ACC112 (cell line): ENCODE measurements at regions not wholly inside any gene's neighbourhood (a gene's known extent, or its start where the extent isn't known, plus 50 kb on each side); places are given as distances from the start of the nearest gene placed in this dataset.
A peak's percentile ranks its signal among the peaks of the same experiment; 100 is the strongest.

ENCODE experiments used
- H2AFZ ChIP-seq: fragments of 200-600 bp; sonication (generic); one replicate; pipeline ENCODE4 v1.6.0; 2017; ENCODE audit warnings: antibody characterized with exemption, low read length; ENCODE audit not compliant: unreplicated experiment
- H3K27ac ChIP-seq: fragments of 200-600 bp; sonication (generic); 2 replicates; pipeline ENCODE4 v1.5.1; 2014; ENCODE audit warnings: low read depth, mild to moderate bottlenecking, antibody characterized with exemption, low read length, moderate library complexity
- H3K27me3 ChIP-seq: fragments of 200-600 bp; sonication (generic); 2 replicates; pipeline ENCODE4 v1.6.1; 2014; ENCODE audit warnings: mild to moderate bottlenecking, antibody characterized with exemption, low read length, moderate library complexity, mixed read lengths; ENCODE audit not compliant: insufficient read depth
- H3K36me3 ChIP-seq: fragments of 200-600 bp; sonication (generic); 2 replicates; pipeline ENCODE4 v1.6.1; 2016; ENCODE audit warnings: mild to moderate bottlenecking, antibody characterized with exemption, low read length, moderate library complexity, mixed read lengths; ENCODE audit not compliant: insufficient read depth
- H3K4me1 ChIP-seq: fragments of 200-600 bp; sonication (generic); one replicate; pipeline ENCODE4 v1.6.1; 2016; ENCODE audit warnings: low read length, mixed read lengths; ENCODE audit not compliant: insufficient read depth, unreplicated experiment, control insufficient read depth
- H3K4me3 ChIP-seq: fragments of 200-600 bp; sonication (generic); 2 replicates; pipeline ENCODE4 v1.5.1; 2014; ENCODE audit warnings: mild to moderate bottlenecking, low read depth, low read length
- H3K79me2 ChIP-seq: fragments of 200-600 bp; sonication (generic); one replicate; pipeline ENCODE4 v1.6.0; 2016; ENCODE audit warnings: low read length; ENCODE audit not compliant: control insufficient read depth, unreplicated experiment, insufficient read depth

DNA sequence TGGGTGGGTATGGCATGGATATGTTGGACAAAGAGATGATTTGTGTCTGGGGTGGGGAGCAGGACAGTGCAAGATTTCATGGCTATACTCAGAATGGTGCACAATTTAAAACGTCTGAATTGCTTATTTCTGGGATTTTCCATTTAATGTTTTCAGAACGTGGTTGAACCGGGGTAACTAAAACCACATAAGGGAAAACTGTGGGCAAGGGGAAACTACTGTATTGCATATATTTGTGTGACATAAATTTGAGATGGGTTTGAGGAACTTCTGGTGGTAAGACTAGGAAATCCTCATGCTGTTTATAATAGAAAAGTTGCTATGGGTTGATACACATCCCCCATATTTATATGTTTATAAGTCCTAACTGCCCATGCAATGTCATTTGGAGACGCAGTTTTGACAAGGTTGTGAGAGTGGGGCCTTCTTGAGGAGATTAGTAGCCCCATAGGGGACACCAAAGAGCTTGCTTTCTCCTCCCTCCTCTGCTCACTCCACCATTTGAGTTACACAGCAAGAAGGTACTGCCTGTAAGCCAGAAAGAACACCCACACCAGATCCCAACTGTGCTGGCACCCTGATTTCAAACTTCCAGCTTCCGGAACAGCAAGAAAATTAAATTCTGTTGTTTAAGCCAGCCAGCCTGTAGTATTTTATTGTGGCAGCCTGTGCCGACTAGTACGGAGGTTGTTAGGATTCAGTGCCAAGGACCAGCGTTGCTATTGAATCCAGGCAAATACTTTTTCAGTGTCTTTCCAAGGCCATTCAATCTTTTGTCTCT, 2118.9 kb downstream of the MAT2B start:
- Histone ChIP-seq H3K36me3 (no peaks in the 10 kb centered on the region), H3K27ac (no peak overlapping the region), H3K27me3 (no peaks in the 10 kb centered on the region), H2AFZ (peak overlapping the region; percentile 25), H3K4me1 (no peaks in the 10 kb centered on the region), H3K4me3 (no peak overlapping the region), H3K79me2 (no peaks in the 10 kb centered on the region)

GRCh38 chr5:165626161-165626560, 2120.7 kb downstream of the MAT2B start:
- H3K4me1 ChIP-seq, result no peaks in the 10 kb centered on the region
- no peak overlapping the region for H2AFZ ChIP-seq
- no peak overlapping the region for H3K4me3 ChIP-seq
- no peaks in the 10 kb centered on the region for H3K27me3 ChIP-seq
- no peaks in the 10 kb centered on the region for H3K36me3 ChIP-seq
- H3K79me2 ChIP-seq, result no peaks in the 10 kb centered on the region
- no peak overlapping the region for H3K27ac ChIP-seq

- H2AFZ ChIP-seq, result no peak overlapping the region
- H3K4me1 ChIP-seq, result no peaks in the 10 kb centered on the region
- H3K27ac ChIP-seq, result no peak overlapping the region
- no peaks in the 10 kb centered on the region for H3K79me2 ChIP-seq
- no peaks in the 10 kb centered on the region for H3K27me3 ChIP-seq
- no peaks in the 10 kb centered on the region for H3K36me3 ChIP-seq
- no peak overlapping the region for H3K4me3 ChIP-seq
These were observed 2122.2 kb downstream of the MAT2B start for GRCh38 chr5:165627548-165628170.

- H2AFZ ChIP-seq, result no peak overlapping the region
- H3K27me3 ChIP-seq, result peaks cover 5% of the 10 kb centered on the region; the same call in 1 of the 2 replicates
- H3K27ac ChIP-seq, result no peak overlapping the region
- H3K36me3 ChIP-seq, result no peaks in the 10 kb centered on the region
- no peak overlapping the region for H3K4me3 ChIP-seq
- no peaks in the 10 kb centered on the region for H3K4me1 ChIP-seq
- no peaks in the 10 kb centered on the region for H3K79me2 ChIP-seq
These were observed 2124.9 kb downstream of the MAT2B start for GRCh38 chr5:165630261-165630778.

GRCh38 chr5:165631235-165631634, 2125.8 kb downstream of the MAT2B start:
- Histone ChIP-seq H3K4me3 (no peak overlapping the region), H3K27me3 (peaks cover 5% of the 10 kb centered on the region; the same call in 1 of the 2 replicates), H3K4me1 (no peaks in the 10 kb centered on the region), H3K79me2 (no peaks in the 10 kb centered on the region), H3K36me3 (no peaks in the 10 kb centered on the region), H3K27ac (no peak overlapping the region), H2AFZ (no peak overlapping the region)

GRCh38 chr5:165642366-165642765, 2136.9 kb downstream of the MAT2B start:
- Histone ChIP-seq H3K36me3 (no peaks in the 10 kb centered on the region), H3K79me2 (no peaks in the 10 kb centered on the region), H3K27me3 (peaks cover 11% of the 10 kb centered on the region), H3K4me1 (no peaks in the 10 kb centered on the region), H3K27ac (no peak overlapping the region), H3K4me3 (no peak overlapping the region), H2AFZ (no peak overlapping the region)

GRCh38 chr5:165665735-165666400, 2160.4 kb downstream of the MAT2B start:
- Histone ChIP-seq H2AFZ (no peak overlapping the region), H3K4me3 (no peak overlapping the region), H3K36me3 (no peaks in the 10 kb centered on the region), H3K4me1 (no peaks in the 10 kb centered on the region), H3K79me2 (no peaks in the 10 kb centered on the region), H3K27me3 (no peaks in the 10 kb centered on the region), H3K27ac (no peak overlapping the region)

- Histone ChIP-seq H2AFZ (no peak overlapping the region), H3K79me2 (no peaks in the 10 kb centered on the region), H3K27me3 (no peaks in the 10 kb centered on the region), H3K4me3 (no peak overlapping the region), H3K36me3 (no peaks in the 10 kb centered on the region), H3K4me1 (no peaks in the 10 kb centered on the region), H3K27ac (no peak overlapping the region)
These were observed 2168.1 kb downstream of the MAT2B start for GRCh38 chr5:165673499-165673898.

DNA sequence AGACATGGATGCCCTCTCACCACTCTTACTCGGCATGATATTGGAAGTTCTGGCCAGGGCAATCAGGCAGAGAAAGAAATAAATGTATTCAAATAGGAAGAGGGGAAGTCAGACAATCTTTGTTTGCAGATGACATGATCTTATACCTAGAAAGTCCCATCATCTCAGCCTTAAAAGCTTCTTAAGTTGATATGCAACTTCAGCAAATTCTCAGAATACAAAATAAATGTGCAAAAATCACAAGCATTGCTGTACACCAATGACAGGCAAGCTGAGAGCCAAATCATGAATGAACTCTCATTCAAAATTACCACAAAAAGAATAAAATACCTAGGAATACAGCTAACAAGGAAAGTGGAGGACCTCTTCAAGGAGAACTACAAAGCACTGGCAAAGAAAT, 2190.4 kb downstream of the MAT2B start:
- Histone ChIP-seq H3K4me3 (no peak overlapping the region), H3K4me1 (no peaks in the 10 kb centered on the region), H3K27me3 (no peaks in the 10 kb centered on the region), H2AFZ (no peak overlapping the region), H3K79me2 (no peaks in the 10 kb centered on the region), H3K27ac (no peak overlapping the region), H3K36me3 (no peaks in the 10 kb centered on the region)

- H3K4me1 ChIP-seq, result no peaks in the 10 kb centered on the region
- H2AFZ ChIP-seq, result no peak overlapping the region
- no peaks in the 10 kb centered on the region for H3K36me3 ChIP-seq
- no peak overlapping the region for H3K4me3 ChIP-seq
- no peaks in the 10 kb centered on the region for H3K79me2 ChIP-seq
- H3K27ac ChIP-seq, result no peak overlapping the region
- H3K27me3 ChIP-seq, result no peaks in the 10 kb centered on the region
These were observed 2200.5 kb downstream of the MAT2B start for GRCh38 chr5:165705960-165706359.
